Activated CD4-positive, alpha-beta T cell treated with anti-CD3 and anti-CD28 coated beads for 48 hours (primary cell): ENCODE measurements at regions not wholly inside any gene's neighbourhood (a gene's known extent, or its start where the extent isn't known, plus 50 kb on each side); places are given as distances from the start of the nearest gene placed in this dataset.
"Not testable (repeated sequence)": the region's sequence is repeated elsewhere in the genome, so short reads cannot be mapped to it uniquely, and the experiment has no call there.

Source experiments
- DNase-seq: peaks from one replicate; pipeline ENCODE4 v3.0.0-alpha.2; 2020

DNA sequence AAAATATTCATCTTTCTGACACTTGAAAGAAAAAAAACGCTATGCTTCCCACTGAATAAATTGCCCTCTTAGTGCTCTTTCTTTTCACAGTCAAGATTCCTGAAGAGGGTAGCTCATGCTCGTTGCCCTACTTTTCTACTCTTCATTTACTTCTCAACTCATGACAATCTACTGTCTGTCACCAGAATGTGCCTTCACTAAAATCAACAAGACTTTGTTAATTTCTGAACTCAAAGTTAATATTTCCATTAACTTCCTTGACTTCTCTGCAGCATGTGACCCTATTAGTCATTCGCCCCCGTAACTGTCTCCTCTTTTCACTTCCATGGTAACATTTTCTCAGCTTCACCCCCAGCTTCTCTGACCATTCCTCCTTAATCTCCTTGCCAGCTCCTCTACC, 98.9 kb upstream of the MAPRE2 start:
- no peak for DNase-seq

DNA sequence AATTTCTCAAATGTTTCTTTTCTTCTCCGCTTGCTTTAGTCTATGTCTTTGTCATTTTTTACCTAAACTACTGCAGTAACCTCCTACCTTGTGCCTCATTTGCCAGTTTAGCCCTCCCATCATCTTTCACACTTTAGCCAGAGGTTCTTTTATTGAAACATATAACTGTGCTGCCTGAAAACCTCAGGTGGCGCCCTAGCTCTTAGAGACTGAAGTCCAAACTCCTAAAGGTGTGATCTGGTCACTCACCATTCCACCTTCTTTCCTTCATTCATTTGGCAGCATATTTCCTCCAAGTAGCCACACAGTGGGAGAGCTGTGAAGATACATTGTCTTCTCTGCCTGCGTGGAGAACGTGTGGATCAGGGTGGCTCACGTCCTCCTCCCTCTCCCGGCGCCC, 98.2 kb upstream of the MAPRE2 start:
- no peak for DNase-seq

DNA sequence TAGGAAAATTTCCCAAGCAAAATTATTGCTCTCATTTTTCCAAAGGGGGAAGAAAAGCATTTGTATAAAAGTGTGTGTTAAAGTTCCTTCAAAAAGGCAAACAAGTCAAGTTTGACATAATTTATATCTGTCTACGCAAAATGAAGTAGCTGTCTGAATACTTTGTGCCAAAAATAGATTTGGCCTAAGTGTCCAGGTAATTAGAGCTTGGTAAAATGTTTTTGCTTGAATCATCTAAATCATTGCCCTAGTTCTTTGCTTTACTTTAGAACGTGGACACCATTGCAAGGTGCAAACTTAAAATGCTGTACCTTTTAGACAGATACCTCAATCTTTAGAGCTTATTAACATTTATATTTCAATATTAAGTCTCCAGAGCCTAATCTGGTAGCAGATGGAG, 97.6 kb upstream of the MAPRE2 start:
- DNase-seq, result no peak

DNA sequence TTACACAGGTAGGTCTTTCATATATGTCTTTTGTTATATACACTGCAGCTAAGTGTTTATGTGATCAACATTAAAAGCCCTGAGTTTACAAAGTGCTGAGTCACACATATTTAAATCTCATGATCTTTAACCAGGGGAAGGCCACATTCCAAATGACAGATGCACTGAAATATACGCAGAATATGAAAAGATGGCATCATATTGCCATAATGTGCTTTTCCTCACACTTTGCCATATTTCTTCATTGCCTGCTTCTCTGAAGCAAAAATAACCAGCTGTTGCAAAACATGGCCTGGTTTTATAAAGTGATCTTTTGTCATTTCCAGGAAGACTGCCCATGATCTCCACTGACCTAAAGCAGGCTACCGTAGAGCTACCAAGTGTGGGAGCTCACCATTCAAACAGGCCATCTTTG, 93.5 kb upstream of the MAPRE2 start:
- no peak for DNase-seq

DNA sequence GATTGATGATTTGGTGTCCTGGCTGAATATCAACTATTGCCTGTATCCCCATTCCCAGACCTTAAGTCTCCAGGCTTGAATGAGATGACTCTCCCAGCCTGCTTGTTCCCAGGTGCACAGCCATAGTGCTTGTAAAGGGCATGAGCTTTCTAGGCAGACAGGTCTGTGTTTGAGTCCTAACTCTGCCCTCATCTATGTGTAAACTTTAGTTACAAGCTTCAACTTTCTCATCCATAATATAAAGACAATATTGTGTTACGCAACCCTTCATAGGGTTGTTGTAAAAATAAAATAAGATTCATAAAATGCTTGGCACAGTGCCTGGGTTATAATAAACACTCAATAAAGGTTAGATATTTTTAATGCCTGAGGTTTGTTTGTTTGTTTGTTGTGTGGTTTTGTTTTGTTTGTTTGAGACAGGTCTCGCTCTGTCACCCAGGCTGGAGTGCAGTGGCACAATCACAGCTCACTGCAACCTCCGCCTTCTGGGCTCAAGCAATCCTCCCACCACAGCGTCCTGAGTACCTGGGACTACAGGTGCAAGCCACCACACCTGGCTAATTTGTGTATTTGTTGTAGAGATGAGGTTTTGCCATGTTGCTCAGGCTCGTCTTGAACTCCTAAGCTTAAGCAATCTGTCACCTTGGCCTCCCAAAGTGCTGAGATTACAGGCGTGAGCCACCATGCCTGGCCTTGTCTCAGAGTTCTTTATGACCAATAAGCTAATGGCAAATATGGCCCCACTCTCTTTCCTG, 89.4 kb upstream of the MAPRE2 start:
- no peak for DNase-seq

DNA sequence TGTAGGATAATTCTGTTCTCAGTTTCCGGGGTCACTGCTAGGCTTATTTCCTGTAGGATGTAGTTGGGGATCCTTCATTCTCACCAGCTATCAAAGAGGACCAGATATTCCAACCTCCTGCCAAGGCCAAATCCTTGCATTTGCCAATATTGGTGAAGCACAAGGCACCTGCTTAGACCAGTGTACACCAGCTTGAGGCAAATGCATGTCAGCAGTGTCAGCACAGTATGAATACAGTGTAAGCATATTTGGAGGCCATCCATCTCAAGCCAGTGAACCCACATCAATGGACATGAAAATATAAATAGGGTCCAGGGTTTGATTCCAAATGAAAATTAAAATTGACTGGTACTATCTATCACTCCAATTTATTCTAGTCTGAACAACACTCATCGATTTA, 88.0 kb upstream of the MAPRE2 start:
- no peak for DNase-seq

DNA sequence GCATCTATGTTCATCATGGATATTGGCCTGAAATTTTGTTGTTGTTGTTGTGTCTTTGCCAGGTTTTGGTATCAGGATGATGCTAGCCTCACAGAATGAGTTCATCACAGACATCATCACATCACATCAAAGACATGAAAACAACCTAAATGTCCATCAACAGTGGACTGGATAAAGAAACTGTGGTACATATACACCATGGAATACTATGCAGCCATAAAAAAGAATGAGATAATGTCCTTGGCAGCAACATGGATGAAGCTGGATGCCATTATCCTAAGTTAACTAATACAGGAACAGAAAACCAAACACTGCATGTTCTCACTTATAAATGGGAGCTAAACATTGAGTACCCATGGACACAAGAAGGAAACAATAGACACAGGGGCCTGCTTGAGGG, 85.7 kb upstream of the MAPRE2 start:
- not testable (repeated sequence) for DNase-seq

DNA sequence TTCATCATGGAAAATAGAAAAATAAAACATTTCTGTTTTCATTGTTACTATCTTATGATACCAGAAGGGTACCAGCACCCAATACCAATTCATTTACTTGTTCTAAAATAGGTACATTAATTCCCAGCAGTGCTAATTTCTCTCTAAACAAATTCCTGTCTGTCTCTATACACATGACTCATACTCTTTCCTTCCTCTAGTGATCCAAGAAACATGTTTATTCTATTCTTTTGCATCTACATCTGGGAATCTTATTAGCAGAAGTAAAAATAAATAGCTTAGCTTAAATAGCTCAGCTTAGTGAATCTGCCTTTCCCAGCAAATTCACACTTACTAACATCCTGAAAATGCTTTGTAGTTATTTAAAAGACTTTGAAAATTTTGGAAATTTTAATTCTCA, 84.5 kb upstream of the MAPRE2 start:
- DNase-seq, result no peak

DNA sequence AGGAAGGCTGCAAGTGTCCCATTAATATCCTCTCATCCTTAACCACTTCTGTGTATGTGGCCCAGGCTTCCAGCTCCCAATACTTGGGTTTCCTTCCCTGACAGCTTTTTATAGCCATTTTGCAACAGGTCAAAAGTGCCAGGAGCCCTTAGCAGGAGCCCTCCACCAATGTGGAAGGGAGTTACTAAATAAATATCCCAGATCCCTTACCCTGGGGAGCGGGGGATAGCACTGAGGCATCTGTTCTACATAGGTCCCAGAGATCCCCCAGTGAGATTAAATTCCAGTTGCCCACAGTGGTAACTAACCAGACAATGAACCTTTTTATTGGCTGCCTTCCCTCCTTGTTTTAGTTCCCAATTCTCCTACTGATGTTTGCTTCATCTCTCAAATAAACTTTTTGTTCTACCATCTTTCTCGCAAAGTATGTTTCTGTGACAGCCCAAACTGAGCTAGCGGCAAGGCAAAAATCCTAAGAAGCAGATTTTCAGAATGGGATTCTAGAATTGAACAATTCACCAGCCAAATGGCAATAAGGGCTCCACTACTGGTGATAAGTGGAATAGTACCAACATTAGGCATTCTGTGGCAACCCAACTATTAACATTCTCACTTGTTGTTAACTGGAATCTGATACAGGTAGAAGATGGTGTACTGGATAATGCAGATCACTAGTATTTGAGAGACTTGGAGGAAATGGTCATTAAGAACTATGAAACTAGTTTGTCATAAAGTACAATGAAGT, 83.9 kb upstream of the MAPRE2 start:
- DNase-seq, result no peak

DNA sequence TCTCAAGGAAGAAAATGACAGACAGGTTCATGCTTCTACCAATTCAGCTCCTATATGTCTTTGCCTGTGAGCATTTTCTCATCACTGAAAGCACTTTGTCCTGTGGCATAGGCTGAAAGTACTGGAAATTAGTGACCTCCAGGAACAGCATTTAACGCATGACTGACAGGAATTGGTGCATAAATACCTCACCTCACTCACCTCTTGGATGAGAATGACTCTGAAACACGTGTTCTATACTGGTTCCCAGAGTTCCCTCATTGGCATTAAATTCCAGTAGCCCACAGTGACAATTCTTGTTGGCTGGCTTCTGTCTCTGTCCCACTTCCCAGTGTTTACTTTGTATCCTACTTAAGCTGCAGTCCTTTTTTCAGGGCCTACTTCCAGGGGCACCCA, 83.4 kb upstream of the MAPRE2 start:
- no peak for DNase-seq

DNA sequence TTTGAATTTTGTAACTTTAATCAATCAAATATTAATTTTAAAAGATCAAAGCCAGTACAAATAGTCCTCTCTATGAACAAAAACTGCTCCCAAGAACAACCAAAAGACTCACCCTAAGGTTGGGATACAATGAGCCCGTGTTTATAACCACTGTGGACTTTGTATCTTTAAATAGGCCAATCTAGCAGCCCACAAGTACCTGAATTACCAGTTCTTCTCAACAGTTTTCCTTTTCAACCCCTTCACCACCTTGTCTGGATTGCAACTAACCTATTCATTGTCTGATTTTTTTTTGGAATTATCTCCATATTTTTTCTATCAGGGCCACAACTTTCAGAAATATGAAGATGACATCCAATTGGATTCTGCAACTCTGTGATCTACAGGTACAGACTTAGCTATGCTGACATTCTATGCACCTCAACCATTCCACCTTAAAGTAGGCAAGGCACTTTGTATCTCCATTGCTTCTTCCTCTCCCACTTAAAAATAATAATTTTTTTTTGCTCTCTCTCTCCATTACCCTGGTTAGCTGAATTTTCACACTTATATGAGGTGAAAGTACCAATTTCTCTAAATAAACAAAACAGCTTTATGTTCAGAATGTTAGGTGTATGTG, 81.9 kb upstream of the MAPRE2 start:
- no peak for DNase-seq

DNA sequence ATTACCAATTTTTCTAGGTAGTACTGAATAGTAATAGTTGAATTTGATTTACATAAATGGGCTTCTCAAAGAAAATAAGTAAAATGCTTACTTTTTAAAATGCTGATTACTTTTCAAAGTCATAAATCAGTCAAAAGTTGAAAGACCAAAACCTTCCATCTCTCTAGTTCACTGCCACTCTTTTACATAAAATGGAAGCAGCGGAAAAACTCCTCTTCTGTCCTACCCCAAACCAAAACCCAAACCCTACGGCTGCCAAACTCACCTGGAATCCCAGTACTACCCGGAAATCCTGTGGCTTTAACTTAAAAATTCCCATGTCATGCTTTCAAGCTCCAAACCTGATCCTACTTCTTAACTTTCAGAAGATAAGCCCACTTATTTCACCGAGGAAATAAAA, 81.2 kb upstream of the MAPRE2 start:
- DNase-seq, result no peak

DNA sequence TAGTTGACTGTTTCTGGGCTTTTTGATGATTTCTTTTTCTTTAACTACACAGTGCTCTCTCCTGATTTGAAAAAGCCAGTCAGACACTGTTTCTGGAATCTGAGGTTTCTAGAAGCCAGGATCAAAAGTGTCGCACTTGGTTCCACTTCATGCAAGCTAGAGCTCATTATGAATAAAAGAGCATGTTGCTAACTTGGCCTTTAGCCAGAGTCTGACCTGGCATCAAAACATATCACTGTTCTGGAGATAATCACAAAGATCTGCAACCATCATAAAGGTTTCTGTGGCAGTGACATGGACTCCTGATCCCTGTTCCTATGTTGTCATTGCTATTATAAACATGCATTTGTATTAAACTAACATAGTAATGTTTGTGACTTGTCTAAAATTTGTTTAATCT, 76.1 kb upstream of the MAPRE2 start:
- no peak for DNase-seq

DNA sequence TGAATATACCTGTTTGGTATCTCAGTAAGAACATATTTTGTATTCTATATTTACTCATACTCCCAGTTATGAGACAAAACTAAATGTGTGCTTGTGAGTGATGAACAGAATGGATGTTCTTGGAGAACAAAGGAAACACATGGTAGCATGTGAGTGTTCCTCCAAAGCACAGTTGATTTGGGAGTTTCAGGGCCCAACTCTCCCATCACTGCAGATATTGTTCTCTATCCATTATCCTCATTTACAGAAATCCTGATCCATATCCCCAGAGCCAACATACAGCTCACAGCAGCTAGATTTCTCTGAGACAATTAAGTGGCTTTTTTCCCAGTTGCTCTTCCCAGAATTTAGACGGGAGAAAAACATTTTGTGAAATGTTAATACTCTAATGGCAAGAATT, 75.6 kb upstream of the MAPRE2 start:
- no peak for DNase-seq

DNA sequence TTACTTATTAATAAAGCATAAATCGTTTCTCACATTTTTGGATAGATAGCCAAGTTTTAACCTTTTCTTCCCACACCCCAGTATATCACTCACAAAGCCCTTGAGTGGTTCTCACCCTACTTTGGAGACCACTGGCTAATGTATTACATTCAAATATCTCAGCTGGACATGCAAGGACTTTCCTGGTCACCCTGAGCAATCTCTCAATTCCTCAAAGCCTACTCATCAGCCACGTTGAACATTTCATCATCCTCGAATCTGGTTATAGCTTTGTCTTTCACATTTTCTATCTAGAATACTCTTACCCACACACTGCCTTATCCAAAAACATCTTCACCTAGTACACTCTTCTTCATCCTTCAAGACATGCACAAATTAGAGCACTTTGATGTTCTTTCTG, 71.1 kb upstream of the MAPRE2 start:
- DNase-seq, result no peak

DNA sequence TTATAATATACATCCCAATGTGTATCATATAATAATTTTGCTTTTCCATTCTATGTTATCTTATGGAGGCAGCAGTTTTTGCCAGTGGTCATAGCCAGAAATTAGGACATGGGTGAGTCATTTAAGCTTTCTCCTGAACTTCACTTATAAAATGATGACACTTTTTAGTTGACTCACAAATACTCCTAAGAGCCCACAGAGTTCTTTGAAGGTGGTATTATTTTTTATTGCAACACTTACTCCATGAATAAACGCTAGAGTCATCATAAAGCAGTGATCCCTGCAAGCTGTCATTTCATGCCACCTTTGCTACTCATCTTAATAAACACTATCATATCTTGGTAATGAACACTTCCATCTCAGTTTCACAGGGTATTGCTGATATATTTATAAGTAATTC, 69.9 kb upstream of the MAPRE2 start:
- DNase-seq, result no peak

DNA sequence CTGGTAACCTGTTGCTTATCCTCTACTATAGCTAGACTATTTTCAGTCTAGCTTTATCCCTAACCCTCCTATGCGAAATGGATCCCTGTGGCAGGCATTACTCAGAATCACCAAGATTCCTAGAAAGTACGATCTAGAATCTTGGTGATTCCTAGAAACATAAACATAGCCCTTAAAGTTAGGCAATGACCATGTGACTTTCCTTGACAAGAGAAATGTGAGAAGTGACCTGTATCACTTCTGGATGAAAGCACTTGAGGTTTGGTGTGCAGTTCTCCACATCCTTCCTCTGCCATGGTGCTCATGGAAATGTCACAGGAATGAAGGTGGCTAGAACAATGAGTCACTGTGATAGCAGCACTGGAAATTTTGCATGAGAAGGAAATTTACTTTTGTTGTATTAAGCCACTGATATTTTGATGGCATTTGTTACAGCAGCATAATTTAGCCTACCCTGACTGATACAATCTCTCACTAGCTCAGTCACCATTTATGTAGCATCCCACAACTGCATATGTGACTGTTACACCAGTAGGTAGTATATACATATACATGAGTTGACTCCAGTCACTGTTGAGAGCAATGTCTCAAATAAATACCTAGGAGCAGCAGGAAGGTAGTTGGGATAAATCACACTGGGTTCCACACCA, 68.3 kb upstream of the MAPRE2 start:
- no peak for DNase-seq

DNA sequence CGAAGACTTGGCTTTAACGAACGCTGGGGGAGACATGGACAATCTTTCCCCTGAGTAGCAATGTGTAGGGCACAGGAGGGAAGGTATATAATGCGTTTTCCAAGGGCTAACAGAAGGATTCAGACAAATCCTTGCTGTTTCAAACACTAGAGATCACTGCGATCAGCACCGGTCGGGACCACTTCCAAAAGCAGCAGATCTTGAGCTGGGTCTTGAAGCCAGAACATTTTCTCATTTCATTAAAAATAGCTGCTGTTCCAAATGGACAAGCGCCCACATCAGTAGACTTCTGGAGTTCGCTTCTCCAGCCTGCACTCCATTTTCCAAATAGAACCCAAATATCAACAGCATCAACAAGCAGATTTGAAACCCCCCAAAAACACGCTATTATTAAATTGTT, 65.1 kb upstream of the MAPRE2 start:
- DNase-seq, result no peak

DNA sequence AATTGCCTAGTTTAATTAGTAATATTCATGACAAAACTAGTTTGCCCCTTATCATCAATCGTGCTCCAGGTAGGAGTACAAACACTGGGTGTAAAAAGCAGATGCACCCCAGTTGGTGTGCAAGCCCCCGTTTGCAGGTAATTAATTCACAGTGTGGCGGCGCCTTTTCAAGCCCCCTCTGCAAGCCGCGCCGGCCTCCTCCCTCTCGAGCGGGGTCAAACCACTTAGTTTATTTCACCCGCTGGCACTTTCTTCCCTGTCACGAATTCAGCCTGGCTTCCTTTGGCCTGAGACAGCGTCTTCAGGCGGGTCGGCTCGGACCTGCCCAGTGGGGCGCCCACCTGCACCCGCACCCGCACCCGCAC, 64.7 kb upstream of the MAPRE2 start:
- no peak for DNase-seq

DNA sequence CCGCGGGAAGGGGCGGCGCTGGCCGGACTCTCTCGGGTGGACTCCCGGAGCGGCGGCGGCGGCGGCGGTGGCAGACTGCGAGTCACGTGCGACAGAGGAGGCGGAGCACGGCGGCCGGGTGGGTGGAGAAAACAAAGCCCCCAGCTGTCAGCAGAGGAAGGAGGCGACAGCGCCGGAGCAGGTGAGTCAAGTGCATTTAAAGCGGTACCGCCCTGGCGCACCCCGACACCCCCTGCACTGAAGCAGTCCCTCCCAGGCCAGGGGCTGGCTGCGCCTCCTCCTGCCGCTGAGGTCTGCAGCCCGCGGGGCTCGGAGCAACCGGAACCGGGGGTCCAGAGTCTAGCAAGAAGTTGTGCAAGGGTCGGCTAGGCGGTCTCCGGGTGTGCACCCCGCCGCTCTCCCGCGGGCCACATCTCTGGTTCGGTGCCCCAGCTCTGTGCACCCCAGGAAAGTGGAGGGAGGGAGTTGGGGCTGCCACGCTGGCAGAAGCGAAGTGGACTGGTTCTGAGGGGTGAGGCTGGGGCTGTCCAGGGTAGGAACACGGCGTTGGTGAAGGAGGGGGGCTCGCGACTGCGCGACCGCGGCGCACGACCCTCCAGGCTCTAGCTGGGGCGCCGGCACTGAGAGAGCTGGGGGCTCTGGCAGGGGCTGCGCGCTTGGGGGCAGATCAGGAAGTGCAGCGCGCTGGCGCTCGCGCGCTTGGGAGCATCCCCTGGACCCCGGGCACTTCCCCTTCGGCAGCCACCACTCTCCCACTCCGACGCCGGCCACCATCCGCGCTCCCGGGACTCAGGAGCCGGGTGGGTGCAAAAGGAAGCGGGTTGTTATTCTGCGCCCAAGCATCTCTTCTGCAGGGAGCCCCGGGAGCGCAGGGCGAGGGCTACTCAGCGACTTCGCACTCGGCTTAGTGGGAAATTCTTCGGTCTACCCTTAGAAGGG, 64.0 kb upstream of the MAPRE2 start:
- DNase-seq, result peak; percentile 76

DNA sequence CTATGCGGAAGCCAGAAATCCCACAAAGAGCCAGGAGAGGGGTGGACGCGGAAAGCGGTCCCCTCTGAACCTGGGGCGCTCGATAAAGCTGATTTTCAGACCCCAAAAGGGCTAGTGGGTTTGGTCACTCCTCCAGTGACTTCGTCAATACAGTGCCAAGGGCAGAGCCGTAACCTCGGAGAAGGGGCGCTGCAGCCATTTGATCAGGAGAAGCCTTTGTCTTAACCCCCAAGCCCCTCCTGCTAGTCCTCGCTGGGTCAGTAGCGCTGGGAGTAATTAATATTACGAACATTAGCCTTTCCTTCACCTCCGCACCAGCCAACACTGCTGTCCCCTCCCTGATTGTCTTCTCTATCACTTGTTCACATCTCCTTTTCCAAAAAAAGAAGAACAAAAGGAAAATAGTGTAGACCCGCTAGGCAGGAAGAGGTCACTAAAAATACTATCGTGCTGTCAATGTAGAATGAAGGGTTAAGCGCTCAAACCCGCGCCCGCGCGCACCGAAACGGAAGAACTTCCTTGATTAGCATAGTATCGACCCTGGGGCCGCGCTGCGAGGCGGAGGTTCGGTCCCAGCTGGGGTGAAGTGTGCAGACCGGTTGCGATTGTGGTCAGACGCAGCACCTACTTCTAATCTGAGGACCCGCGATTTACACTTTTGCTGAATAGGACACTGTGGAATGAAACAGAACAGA, 63.2 kb upstream of the MAPRE2 start:
- DNase-seq, result peak; percentile 72

DNA sequence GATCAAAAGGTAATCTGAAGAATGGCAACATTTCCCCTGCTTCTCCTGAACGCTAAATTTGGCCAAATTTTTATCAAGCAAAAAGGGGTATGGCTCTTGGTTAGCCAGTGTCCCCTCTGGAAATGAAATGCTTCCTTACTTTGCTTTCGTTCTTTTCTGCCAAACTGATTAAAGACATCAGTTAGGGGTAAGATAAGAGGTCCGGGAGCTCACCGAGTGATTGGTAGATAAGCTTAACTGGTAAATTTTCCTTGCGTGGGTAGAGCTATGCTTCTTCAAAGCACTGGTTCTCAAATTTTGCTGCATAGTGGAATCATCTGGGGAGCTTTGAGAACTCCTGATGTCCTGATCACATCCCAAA, 62.7 kb upstream of the MAPRE2 start:
- DNase-seq, result no peak
